ENCODE measurements at regions not wholly inside any gene's neighbourhood (a gene's known extent, or its start where the extent isn't known, plus 50 kb on each side); places are given as distances from the start of the nearest gene placed in this dataset.
"Not testable (repeated sequence)": the region's sequence is repeated elsewhere in the genome, so short reads cannot be mapped to it uniquely, and the experiment has no call there.

DNA sequence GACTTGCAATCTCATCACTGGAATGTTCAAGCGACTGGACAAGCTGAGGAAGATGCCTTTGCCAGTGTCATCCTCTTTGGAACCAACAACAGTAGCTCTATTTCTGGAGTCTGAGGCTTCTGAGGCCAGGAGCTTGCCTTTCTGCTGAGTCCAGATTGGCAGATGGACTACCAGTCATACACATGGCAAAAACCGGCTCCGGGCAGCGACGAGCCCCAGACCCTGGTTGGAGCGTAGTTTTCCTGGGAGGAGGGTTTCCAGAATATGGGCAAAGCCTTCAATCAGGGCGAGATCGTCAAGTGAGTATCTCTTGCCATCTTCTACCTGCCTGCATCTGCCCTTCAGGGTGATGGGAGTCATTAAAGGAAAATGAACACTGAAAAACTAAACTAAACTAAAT lies 807.9 kb downstream of the C4orf33 start:
- no peak for DNase-seq

DNA sequence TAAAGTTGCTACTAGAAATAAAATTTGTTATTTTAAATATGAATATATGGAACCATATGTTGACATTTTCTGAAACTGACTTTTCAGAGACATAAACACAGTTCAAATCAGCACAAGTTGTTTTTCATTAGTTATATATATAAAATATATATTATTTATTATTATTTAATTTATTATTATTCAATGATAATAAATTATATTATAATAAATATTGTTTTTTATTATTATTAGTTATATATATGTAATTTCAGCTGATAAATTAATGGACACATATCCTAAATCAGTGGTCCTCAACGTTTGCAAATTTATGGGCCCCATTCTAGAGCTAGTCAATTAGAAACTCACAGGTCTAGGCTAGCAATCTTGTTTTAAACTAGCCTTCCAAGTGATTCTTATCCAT lies 809.3 kb downstream of the C4orf33 start:
- DNase-seq = no peak

DNA sequence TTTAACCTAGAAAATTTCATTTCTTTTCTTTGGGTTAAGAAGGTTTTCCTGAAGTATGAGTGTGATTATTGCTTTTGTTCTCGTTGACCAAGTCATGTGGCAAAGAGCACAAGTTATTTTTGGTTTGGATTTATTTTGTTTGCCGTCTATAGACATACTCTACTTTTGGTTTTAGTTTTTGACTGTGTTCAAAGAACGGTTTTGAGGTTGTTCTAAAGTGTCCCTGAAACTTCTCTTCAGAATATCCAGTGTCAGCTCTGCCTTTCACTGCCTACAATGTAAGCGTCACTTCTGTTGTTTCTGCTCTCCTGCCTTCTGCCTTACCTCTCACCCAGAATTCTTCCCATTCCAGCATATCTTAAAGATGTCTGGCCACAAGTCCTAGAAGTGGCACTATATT lies 812.2 kb downstream of the C4orf33 start:
- no peak for DNase-seq

DNA sequence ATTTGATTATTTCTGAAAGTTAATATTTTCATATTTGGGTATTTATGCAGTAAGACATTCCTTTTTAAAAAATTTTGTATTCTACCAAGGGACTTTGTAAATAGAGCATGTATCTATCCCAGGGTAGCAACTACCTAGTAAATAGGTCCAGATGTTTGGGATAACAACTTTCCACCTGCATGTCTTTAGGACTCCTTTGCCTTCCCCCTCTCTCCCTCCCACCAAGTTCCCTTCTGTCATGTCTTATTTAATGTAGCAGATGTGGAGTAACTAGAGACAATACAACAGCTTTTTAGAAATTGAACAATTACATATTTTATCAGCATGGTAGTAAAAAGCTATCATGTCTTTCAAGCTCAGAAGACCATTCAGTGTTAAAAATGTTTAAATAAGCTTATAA lies 821.0 kb downstream of the C4orf33 start:
- DNase-seq = no peak

DNA sequence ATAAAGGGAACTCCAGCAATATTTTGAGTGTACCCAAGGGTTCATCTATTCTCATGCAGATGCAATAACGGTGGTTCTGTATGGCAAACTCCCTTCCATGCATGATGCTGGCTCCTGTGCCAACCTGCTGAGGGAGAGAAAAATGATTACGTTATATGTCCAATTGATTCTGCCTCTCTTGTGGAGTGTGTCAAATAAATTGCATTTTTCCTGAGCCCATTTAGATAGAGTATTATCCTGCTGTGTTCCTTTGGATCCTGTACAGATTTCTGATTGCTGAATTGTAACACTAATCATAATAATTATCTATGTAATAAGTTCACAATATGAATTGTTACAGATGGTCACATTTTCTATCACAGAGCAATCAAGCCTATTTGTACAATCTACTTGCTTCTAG lies 821.7 kb downstream of the C4orf33 start:
- DNase-seq = no peak

DNA sequence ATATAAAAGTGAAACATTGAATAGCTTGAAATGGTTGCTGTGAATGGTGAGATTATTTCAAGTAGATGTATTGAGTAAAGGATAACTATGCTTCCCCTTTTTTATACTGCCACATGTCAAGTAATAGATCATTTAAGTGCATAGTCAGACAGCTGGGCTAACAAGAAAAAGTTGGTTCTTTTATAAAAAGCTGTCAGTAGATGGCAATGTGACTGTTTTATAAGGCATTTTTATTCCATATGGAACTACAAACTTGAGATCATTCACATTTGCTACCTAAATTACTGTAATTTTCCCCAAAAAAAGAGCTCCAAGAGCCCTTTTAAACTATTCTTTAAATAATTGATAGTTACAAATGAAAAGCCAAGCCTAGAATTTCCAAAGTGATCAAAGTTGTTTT lies 831.0 kb downstream of the C4orf33 start:
- no peak for DNase-seq

DNA sequence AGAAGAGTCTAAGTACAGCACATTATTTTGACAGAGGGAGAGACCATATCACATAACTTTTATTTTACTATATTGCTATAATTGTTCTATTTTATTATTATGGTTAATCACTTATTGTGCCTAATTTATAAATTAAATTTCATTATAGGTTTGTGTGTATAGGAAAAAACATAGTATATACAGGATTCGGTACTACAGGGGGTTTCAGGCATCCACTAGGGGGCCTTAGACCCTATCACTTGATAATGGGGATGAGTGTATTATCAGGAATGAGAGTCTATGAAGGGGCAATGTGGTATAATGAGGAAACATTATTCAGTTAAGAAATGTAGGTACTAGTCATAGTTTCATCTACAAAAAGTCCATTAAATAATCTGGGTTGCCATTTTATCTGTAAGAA lies 833.1 kb downstream of the C4orf33 start:
- DNase-seq = peak; percentile 8

DNA sequence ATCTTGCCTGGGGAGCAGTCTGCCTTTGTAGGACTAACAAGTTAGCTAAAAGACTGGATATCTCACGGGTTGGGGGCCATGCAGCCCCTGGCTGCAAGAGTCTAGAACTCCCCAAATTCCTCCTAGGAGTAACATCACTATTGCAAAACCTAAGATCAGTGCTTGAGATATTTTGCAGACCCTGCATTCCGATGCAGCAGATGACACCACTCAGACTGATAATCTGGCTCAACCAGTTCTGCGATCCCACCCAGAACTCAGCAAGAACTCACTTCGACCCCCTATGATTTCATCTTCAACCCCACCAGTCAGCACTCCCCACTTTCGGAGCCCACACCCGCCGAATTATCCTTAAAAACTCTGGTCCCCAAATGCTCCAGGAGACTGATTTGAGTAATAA lies 834.0 kb downstream of the C4orf33 start:
- no peak for DNase-seq

DNA sequence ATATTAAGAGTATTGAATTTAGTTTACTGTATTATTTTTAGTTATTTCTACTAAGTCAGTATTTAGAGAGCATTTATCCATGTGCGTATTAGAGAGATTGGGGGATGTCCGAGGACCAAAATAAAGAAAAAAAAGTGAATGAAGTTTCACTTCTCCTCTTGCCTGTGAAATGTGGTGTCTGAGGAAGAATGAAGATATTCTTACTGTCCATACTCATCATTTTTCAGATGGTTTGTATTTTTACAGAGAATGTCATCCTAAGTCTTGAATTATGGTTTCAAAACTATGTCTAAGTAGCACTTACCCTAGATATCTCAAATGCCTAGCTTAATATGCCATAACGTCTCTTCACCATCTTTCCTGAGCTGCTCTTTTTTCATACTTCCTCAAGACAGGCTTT lies 854.3 kb downstream of the C4orf33 start:
- DNase-seq = no peak

DNA sequence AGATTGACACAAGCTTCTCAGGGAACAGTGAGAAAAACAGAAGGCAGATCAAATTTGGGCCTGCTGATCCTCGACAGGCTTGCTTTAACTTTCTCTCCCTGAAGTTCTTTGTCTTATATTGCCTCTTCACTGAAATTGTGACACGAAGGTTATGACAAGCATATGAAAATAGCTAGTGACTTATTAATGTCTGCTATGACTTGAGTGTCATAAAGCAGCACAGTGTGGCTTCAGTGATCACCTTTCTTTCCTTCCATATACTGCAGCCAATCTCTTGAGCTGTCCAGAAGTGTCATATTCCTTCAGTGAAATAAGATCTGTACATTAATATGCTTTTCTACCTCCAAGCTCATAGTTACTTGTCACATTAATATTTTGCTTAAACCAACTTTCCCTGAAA lies 870.2 kb downstream of the C4orf33 start:
- no peak for DNase-seq

DNA sequence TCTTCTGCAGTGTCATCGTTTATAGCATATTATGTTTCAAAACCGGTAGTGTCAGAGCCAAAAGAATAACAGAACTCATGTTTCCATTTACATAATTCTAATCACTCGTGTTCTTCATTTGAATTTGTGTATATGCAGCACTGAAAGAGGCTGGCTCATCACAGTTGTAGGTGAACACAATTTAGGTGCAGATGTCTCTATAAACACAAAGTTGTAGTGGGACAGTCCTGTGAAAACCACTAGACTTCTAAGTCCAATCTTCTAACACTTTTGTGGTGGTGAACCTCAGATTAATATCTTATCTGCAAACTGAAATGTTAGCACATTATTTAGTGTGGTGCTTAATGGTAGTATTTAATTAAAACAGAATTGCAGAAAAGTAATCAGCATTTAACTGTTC lies 872.4 kb downstream of the C4orf33 start:
- DNase-seq = no peak

DNA sequence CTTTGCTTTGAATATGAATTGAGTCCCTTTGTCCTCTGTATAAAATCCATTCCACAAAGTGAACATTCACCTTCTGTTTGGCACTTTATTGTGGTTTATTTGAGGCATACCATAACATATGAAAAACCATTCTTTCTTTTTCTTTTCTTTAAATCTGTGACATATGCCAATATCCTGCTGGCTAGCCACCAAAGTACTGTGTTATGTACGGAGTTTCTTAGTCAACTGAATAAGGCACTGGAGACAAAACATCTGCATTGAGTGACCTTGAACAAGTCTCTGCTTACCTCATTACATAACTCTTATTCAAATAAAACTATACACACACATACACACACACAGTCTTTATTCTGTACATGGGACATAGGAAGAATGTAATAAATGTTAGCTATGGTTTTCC lies 872.8 kb downstream of the C4orf33 start:
- no peak for DNase-seq

DNA sequence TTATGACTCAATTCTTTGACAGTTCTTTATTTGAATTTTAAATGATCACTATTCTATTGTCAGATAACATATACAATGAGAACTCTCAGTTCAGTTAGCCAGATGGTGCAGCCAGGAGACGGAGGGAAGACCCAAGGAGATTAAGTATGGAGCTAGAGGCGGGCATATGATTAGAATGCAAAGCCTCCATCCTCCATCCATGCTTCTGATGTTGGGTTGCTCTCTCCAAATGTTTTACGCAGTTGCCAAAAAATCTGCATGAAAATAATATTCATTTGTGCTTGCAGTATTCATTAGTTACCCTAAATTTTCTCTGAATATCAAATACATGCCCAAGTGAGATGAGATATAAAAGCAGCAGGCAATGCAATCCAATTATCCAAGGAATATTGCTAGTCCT lies 874.8 kb downstream of the C4orf33 start:
- DNase-seq = no peak

DNA sequence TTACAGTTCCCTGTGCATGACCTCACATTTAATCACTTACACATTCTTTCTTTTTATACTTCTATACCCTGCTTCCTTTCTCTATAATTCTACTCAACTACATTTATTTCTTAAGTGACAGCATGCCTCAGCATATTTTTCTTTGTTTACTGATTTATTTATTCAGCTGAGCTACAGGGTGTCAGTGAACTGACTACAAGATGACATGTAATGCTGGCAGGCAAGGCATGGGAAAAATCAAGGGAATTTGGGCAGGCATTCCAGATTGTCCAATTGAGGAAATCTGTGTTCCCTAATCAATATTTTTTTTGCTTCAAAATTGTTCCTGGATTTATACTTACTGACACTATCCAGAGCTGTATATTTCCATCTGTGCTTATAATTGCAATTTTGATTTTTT lies 875.5 kb downstream of the C4orf33 start:
- DNase-seq = no peak

DNA sequence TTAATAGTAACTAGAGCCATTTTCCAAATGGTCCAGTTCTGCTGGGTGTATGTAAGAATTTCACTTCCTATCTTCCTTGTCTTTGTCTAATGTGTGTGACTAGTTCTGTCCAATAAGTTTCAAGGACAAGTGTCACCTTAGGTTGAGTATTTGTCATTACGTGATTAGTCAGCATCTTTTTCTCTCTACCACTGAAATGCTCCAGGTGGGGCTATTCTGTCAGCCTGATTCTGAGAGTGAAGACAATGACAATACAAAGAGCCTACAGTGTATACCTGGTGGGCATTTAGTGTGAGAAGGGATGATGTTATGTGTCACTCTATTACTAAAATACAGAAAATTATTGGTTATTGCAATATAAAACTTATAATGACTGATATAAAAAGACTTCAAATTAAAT lies 876.3 kb downstream of the C4orf33 start:
- no peak for DNase-seq

DNA sequence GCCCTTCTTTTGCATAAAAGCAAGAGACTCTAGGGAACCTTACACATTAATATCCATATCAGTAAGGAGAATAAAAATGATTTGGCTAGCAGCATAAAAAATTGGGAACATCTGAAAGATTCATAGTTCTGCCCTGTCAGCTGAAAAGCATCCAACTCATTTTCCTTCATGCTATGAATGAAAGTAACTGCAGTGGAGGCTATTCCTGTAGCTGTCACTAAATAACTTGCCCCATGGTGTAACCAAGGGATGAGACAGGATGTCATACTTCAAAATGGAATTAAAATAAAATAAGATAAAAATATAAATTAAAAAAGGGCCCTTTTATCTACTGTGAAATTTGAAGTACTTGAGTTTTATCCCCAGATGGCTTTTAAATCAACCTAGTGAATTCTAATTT lies 878.8 kb downstream of the C4orf33 start:
- DNase-seq = no peak

DNA sequence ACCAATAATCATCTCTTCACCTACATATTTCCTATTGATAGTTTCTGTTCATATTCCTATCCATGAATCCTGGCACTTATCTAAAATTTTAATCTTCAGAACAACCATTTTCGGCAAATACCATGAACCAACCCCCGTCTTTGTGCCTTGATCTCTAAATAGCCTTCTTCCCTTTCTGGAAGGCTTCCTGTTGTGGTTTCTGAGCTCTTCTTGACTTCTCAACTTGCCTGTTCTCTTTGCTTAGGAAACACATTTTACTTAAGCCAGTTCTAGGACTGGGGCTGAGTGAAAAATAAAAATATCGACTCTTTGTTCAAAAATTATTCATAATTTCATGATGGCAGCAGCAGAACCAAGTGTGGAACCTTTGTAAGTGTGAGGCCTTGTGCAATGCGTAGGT lies 882.4 kb downstream of the C4orf33 start:
- no peak for DNase-seq

DNA sequence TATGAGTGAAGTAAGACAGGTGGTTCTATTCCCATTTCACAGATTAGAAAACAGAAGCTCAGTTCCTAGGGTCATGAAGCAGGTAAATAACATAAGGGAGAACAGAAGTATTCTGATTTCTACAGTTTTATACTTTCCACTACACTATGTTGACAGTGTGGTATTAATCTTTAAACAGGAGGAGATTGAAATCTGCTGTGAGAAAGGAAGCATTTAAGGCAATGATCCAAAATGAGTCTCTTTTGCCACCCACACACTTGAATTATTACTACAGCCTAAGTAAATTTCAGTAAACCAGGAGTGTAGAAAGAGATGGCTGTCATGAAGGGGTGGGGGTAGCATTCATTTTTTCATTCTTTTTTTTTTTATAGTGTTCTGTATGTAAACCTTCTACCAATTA lies 893.0 kb downstream of the C4orf33 start:
- no peak for DNase-seq

DNA sequence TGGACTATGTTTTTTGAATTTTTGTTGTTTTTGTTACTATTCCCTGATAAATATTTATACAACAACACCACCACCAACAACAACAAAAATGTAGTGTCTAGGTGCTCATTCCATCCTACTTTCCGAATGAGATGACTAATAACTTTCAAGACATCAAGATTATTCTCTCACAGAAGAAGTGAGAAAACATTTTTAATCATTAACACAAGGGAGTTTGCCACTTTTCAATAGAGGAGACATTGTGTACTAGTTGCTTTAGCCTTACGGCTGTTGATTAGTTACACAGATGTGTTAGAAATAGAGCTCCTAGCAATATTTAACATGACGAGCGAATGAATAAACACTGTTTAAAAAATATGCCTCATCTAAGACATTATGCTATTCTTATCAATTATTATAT lies 898.8 kb downstream of the C4orf33 start:
- DNase-seq = no peak

DNA sequence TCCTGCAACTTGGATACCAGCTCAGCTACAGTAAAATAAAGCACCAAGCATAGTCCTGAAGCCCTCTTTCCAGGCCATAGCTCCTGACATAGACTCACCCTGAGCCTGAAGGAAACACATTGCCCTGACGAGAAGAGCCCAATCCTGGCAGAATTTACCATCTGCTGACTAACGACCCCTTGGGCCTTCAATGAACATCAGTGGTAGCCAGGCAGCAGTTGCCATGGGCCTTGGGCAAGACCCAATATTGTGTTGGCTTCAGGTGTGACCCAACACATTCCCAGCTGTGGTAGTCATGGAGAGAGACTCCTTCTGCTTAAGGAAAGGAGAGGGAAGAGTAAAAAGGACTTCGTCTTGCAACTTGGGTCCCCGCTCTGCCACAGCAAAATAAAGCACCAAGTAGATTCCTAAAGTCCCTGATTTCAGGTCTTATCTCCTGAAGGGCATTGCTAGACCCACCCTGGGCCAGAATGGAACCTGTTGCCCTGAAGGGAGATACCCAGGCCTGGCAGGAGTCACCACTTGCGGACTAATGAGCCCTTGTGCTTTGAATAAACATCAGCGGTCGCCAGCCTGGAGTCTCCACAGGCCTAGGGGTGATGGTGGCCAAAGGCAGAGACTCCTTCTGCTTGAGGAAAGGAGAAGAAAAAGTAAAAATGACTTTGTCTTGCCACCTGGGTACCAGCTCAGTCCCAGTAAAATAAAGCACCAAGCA lies 902.6 kb downstream of the C4orf33 start:
- no peak for DNase-seq

DNA sequence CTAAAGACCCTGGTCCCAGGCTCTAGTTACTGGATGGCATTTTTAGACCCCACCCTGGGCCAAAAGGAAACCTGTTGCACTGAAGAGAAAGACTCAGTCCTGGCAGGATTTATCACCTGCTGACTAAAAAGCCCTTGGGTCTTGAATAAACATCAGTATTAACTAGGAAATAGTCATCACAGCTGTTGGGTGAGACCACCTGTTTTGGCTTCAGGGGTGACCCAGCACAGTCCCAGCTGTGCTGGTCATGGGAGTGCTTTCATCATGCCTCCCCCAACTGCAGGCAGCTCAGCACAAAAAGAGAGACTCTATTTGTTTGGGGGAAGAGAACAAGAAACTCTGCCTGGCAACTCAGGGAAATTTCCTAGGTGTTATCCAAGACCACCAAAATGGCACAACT lies 903.2 kb downstream of the C4orf33 start:
- DNase-seq = no peak

DNA sequence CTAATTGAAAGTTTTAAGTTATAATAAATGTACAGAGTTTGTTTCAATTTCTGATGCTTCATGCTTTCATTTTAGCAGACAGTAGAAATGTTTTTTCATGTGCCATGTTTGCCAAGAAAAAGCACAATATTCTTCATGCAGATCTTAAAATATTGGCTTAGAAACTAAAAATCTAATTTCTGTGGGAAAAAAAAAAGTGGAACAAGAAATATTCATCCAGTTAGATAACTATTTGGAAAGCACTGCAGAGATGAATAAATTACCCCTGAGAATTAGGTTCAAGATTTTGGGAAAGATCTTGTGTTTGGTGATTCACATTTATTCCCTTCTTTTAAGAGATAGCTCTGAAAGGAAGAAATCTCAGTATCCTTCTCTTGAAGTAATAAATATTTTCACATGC lies 912.5 kb downstream of the C4orf33 start:
- DNase-seq = no peak

DNA sequence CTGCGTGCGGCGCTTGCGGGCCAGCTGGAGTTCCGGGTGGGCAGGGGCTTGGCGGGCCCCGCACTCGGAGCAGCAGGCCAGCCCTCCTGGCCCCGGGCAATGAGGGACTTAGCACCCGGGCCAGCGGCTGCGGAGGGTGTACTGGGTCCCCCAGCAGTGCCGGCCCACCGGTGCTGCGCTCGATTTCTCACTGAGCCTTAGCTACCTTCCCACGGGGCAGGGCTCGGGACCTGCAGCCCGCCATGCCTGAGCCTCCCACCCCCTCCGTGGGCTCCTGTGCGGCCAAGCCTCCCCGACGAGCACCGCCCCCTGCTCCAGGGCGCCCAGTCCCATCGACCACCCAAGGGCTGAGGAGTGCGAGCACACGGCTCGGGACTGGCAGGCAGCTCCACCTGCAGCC lies 916.9 kb downstream of the C4orf33 start:
- not testable (repeated sequence) for DNase-seq

DNA sequence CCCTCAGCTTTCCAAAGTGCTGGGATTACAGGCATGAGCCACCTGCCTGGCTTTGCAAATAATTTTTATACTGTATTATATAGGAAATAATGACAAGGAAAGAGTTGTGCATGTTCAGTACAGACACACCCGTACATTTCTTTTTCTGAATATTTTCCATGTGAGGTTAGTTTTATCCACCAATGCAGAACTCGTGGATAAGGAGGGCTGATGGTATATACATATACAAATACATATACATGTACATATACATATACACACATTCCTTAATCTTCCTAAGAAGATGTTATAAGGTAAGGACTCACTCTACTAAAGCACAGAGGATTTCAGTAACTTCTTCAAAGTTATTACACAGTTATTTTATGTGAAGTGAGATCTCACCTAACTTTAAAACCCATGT lies 925.8 kb downstream of the C4orf33 start:
- DNase-seq = no peak

DNA sequence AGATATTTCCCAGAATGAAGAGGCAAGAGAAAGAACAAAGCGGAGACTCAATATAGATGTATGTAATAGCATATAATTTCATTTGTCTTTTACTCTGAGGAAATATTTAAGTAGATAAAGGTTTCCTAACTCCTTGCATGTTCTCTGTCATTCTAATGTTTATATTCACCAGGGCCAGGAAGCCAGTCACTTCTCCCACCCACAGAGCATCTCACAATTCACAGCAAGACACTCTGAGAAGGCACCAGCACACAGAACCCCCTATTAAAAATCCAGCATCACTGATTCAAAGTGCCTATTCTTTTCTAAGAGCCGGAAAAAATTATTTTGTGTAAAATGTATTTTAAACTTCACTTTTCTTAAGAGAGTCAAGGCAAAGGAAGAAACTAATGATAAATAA lies 927.1 kb downstream of the C4orf33 start:
- DNase-seq = no peak

DNA sequence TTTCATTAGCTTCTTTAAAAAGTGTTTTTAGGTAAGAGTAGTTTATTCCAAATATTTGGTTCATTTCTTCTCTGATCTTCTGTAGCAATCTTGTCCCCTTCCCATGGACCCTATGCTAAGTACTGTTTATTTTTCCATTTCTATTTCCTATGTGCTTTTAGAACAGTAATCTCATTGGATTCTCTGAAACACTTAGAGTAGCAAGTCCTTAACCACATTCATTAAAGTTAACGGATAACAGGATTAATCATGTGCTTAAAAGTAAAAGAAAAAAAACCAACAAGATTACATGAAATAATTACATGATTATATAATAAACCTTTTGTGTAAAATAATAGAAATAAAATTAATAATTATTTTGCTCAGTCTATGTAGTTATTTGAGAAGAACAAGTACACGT lies 929.7 kb downstream of the C4orf33 start:
- DNase-seq = no peak

Measured in NCI-H526 treated with DMSO at 0.1 percent for 48 hours (cell line).